IPS-NIHi7 (cell line): ENCODE measurements at regions not wholly inside any gene's neighbourhood (a gene's known extent, or its start where the extent isn't known, plus 50 kb on each side); places are given as distances from the start of the nearest gene placed in this dataset.

Experiments
- DNase-seq: peaks from one replicate; pipeline ENCODE4 v3.0.0; 2012; ENCODE audit warnings: mixed read lengths; ENCODE audit errors: extremely low spot score

- DNase-seq, result no peak
These were observed 523.7 kb downstream of the NR2F1-AS1 start for GRCh38 chr5:93057311-93057710.

DNA sequence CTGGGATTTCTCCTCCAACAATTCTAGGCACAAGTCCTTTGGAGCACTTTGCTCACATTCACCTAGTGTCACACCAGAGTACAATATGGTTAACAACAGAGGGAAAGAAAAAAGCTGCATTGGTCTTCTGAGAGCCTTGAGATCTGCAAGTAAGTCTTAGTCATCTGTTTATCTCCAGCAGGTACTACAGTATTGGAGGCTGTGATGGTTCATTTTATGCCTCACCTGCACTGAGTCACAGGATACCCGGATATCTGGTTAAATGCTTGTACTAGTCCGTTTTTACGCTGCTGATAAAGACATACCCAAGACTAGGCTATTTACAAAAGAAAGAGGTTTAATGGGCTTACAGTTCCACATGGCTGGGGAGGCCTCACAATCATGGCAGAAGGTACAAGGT lies 525.0 kb downstream of the NR2F1-AS1 start:
- DNase-seq, result no peak

DNA sequence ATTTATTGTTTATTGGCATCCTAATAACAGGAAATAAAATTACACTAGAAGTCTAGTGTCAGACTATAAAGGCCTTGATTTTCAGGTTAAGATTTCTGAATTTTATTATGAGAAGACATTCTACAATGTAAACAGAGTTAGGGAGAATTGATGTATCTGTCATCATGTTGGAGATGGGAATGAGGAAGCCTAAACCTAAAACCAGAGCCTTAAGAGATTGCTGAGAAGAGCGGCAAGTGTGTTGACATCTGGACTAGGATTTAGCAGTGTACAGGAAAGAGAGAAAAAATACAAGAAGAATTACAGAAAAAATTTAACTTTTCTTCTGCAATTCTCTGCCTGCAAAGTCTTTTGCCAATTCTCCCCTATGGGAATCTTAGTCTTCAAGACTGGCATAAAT lies 525.5 kb downstream of the NR2F1-AS1 start:
- no peak for DNase-seq

DNA sequence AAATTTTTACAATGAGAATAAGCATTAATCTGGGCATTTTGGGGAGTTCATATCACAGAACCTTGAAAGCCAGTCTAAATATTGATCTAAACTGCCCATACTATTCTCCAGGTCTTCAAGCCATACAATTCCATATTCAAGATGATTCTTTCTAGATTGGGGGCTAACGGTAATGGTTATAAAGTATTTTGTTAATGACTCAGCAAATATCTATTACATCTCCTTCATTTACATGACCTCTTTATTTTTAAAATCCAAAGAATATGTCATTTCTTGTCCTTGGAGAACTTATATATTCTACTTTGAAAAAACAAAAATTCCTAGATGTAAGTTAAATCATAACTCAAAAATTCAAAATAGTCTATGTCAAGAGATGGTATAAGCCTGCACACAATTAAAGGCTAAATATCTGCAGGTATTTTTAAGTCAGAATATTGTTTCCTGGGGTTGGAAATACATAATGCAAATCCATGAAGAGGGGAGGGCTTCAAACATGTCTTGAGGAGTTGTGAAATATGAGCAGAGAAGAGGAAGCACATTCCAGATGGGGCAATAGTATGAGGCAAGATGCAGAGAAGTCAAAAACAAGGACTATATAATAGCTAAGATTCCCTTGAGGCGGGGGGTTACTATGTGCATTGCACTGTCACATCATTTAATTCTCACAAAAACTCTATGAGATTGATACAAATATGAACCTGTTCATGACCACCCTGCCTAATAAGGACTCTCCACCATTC lies 526.4 kb downstream of the NR2F1-AS1 start:
- DNase-seq, result no peak

DNA sequence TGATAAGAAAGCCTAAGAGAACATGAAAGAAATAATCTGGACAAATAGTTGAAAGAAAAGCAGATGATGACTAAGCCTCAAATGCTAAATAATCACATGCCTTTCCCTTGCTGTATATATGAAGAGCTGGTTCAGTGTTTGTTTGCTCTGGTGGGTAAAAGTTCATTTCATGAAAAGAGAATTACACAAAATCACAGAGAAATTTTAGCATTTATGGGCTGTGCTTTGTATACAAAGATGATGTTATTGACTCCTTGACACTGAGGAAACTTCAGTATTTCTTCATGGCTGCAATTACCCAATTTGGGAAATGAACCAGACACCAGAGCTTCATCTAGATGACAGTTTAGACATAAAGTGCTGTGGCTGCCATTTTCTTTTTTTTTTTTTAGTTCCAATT lies 527.2 kb downstream of the NR2F1-AS1 start:
- DNase-seq, result no peak

- DNase-seq, result no peak
These were observed 532.2 kb downstream of the NR2F1-AS1 start for GRCh38 chr5:93048858-93049257.

DNA sequence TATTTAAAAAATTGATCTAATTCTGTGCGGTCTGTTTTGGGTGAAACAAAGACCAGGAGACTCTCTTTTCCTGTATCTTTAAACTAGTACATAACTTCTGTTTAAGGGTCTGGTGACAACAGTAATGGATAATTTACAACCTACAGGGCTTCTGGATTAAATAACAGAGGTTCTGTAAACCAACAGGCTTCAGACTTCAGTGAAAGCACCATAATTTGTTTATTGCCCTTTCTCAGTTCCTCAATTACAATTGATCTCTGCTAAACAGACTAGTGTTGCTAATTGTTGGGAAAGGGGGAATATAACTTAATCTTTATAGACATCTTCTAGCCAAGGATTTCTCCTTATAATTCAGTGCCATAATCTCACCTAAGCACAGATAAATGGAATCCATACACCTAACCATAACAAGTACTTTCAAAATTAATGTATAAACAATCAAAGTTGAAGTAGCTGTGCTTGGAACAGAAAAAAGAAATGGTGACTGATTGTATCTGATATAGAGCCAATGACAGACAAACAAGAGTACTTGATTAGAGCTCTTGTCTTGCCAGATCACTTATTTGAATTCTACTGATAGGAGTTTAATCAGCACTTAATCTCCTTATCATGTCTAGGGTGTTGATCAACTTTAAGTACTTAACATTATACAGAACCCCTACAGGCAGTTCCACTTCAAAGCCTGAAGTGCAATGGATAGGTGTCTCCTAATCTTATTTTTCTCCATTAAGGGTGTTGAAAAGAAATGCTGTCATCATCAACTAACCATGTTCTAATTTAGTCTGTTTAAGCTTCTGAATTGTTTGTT lies 536.0 kb downstream of the NR2F1-AS1 start:
- no peak for DNase-seq

DNA sequence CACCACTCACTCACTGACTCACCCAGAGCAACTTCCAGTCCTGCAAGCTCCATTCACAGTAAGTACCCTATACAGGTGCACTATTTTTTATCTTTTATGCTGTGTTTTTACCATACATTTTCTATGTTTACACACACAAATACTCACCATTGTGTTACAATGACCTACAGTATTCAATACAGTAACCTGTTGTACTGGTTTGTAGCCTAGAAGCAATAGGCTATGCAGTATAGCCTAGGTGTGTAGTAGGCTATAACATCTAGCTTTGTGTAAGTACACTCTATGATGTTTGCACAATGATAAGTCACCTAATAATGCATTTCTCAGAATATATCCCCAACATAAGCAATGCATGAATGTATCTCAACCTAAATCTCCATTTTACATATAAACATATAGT lies 541.1 kb downstream of the NR2F1-AS1 start:
- no peak for DNase-seq

GRCh38 chr5:93034621-93035590 lies 546.1 kb downstream of the NR2F1-AS1 start:
- no peak for DNase-seq

- no peak for DNase-seq
These were observed 558.1 kb downstream of the NR2F1-AS1 start for GRCh38 chr5:93022796-93023447.

- DNase-seq, result no peak
These were observed 558.8 kb downstream of the NR2F1-AS1 start for GRCh38 chr5:93022211-93022610.

- no peak for DNase-seq
These were observed 561.1 kb downstream of the NR2F1-AS1 start for GRCh38 chr5:93019896-93020295.

GRCh38 chr5:93018461-93018860 lies 562.6 kb downstream of the NR2F1-AS1 start:
- no peak for DNase-seq

- DNase-seq, result no peak
These were observed 563.2 kb downstream of the NR2F1-AS1 start for GRCh38 chr5:93017849-93018248.

- no peak for DNase-seq
These were observed 563.6 kb downstream of the NR2F1-AS1 start for GRCh38 chr5:93017376-93017775.

DNA sequence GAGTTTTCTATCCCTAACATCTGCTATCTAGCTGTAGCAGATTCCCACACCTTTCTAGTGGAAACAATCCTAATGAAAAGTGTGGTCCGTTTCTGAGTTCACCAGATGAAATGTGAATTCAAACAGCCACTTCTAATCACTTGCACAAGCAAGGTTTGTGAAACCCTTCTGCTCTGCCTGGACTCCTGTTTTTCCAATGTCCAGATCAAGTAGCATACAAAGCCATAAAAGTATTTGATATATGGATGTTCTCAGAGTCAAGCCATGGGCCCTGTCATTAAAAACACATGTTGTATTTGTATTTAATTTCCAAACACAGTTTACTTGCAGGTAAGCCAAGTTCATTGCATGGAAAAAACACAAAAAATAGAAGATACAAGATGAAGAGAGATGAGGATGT lies 570.4 kb downstream of the NR2F1-AS1 start:
- DNase-seq, result no peak

DNA sequence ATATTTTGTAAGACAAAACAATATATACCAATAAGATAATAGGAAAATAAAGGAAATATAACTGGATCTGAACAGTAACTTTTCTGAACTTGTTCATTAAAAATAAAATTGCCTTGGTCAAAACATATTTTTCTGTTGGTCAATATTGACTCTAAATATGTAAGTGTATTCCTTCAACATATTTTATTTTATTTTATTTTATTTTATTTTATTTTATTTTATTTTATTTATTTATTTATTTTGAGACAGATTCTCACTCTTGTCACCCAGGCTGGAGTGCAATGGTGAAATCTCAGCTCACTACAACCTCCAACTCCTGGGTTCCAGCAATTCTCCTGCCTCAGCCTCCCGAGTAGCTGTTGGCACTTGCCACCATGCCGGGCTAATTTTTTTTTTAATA lies 571.0 kb downstream of the NR2F1-AS1 start:
- DNase-seq, result no peak

- no peak for DNase-seq
These were observed 572.4 kb downstream of the NR2F1-AS1 start for GRCh38 chr5:93008502-93009207.

DNA sequence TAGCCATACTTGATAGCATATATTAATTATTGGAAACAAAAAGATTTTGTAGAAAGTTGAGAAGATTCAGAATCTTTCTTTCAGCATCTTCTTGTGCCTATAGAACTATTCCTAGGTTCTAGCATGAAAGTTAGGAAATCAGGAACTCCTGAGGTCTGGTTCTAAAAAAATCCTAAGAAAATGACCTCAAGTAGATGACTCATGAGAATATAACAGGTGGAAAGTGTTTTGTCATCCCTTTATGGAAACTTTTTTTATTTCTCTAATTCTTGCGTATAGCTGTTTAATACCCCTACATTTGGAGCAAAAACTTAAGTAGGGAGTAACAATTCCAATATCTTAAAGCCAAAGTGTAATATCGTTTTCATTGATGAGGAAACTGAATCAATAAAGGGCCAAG lies 574.1 kb downstream of the NR2F1-AS1 start:
- DNase-seq, result no peak

- DNase-seq, result no peak
These were observed 582.6 kb downstream of the NR2F1-AS1 start for GRCh38 chr5:92998456-92998855.

GRCh38 chr5:92994392-92994791 lies 586.6 kb downstream of the NR2F1-AS1 start:
- DNase-seq, result no peak
